Fibroblast of pulmonary artery (primary cell): ENCODE measurements at regions not wholly inside any gene's neighbourhood (a gene's known extent, or its start where the extent isn't known, plus 50 kb on each side); places are given as distances from the start of the nearest gene placed in this dataset.
A peak's percentile ranks its signal among the peaks of the same experiment; 100 is the strongest.

ENCODE experiments used
- DNase-seq: peaks from one replicate; pipeline ENCODE4 v3.0.0-alpha.2; 2010; ENCODE audit warnings: low read depth
- H3K4me3 ChIP-seq: replicated peaks from 2 replicates; pipeline ENCODE4 v1.5.1; 2011; ENCODE audit warnings: low read depth, mild to moderate bottlenecking, control low read depth, low read length, moderate library complexity
- CTCF ChIP-seq: IDR thresholded peaks from 2 replicates; pipeline ENCODE4 v1.5.1; 2011; ENCODE audit warnings: mild to moderate bottlenecking, control low read depth, low read length, inconsistent platforms; ENCODE audit errors: missing control alignments

GRCh38 chr11:35066030-35066429, 72.9 kb upstream of the CD44 start:
- no peak overlapping the region for H3K4me3 ChIP-seq
- DNase-seq = no peak
- TF ChIP-seq CTCF = no peak

- no peak for TF ChIP-seq CTCF
- no peak overlapping the region for H3K4me3 ChIP-seq
- no peak for DNase-seq
Measured at GRCh38 chr11:35066783-35067423, 72.1 kb upstream of the CD44 start.

GRCh38 chr11:35071722-35072121, 67.2 kb upstream of the CD44 start:
- H3K4me3 ChIP-seq = no peak overlapping the region
- no peak for DNase-seq
- no peak for TF ChIP-seq CTCF

- DNase-seq = peak; percentile 43
Measured at GRCh38 chr11:35073691-35074419, 65.1 kb upstream of the CD44 start.

GRCh38 chr11:35076201-35077100, 62.5 kb upstream of the CD44 start:
- no peak overlapping the region for H3K4me3 ChIP-seq
- DNase-seq = no peak
- no peak for TF ChIP-seq CTCF

More at GRCh38 chr11:35073691-35074419, 65.1 kb upstream of the CD44 start:
- TF ChIP-seq CTCF = no peak
- no peak overlapping the region for H3K4me3 ChIP-seq

GRCh38 chr11:35077709-35078469, 61.1 kb upstream of the CD44 start:
- H3K4me3 ChIP-seq = no peak overlapping the region
- TF ChIP-seq CTCF = no peak
- DNase-seq = peak; percentile 44
